NCI-H510A (cell line): ENCODE measurements at regions not wholly inside any gene's neighbourhood (a gene's known extent, or its start where the extent isn't known, plus 50 kb on each side); places are given as distances from the start of the nearest gene placed in this dataset.

Experiments
- DNase-seq: peaks from one replicate; lab custom pipeline; 2025; lab: John Stamatoyannopoulos, UW

- DNase-seq, result no peak
These were observed 401.8 kb downstream of the ARHGEF28 start for GRCh38 chr5:74027732-74028338.

GRCh38 chr5:74026310-74026709 is 400.3 kb downstream of the ARHGEF28 start:
- no peak for DNase-seq

- DNase-seq, result no peak
These were observed 395.1 kb downstream of the ARHGEF28 start for GRCh38 chr5:74021126-74021525.

- DNase-seq, result peak; percentile 11
These were observed 394.5 kb downstream of the ARHGEF28 start for GRCh38 chr5:74020503-74020902.

- no peak for DNase-seq
These were observed 393.9 kb downstream of the ARHGEF28 start for GRCh38 chr5:74019923-74020322.

GRCh38 chr5:74017786-74018211 is 391.8 kb downstream of the ARHGEF28 start:
- no peak for DNase-seq

GRCh38 chr5:74017112-74017511 is 391.1 kb downstream of the ARHGEF28 start:
- DNase-seq, result no peak

- DNase-seq, result no peak
These were observed 390.4 kb downstream of the ARHGEF28 start for GRCh38 chr5:74016373-74016772.

- no peak for DNase-seq
These were observed 389.7 kb downstream of the ARHGEF28 start for GRCh38 chr5:74015716-74016115.

- DNase-seq, result no peak
These were observed 387.2 kb downstream of the ARHGEF28 start for GRCh38 chr5:74013222-74013621.

- DNase-seq, result no peak
These were observed 383.5 kb downstream of the ARHGEF28 start for GRCh38 chr5:74009502-74009901.

GRCh38 chr5:74007193-74007592 is 381.2 kb downstream of the ARHGEF28 start:
- DNase-seq, result no peak

GRCh38 chr5:73999297-73999696 is 373.3 kb downstream of the ARHGEF28 start:
- DNase-seq, result no peak

- no peak for DNase-seq
These were observed 372.5 kb downstream of the ARHGEF28 start for GRCh38 chr5:73998489-73998888.

- no peak for DNase-seq
These were observed 372.0 kb downstream of the ARHGEF28 start for GRCh38 chr5:73997960-73998359.

- no peak for DNase-seq
These were observed 370.3 kb downstream of the ARHGEF28 start for GRCh38 chr5:73996151-73996755.

GRCh38 chr5:73994963-73995362 is 369.0 kb downstream of the ARHGEF28 start:
- no peak for DNase-seq
